ENCODE measurements at regions not wholly inside any gene's neighbourhood (a gene's known extent, or its start where the extent isn't known, plus 50 kb on each side); places are given as distances from the start of the nearest gene placed in this dataset.
"Not testable (repeated sequence)": the region's sequence is repeated elsewhere in the genome, so short reads cannot be mapped to it uniquely, and the experiment has no call there.

GRCh38 chr13:44685641-44686040 is 109.5 kb upstream of the TSC22D1 start:
- peaks cover 0 to 7% of the 10 kb centered on the region in 2 donors for H3K36me3 Mint-ChIP-seq
- peaks cover 0 to 3% (median 0%) of the 10 kb centered on the region in 3 donors for H3K27me3 Mint-ChIP-seq
- ATAC-seq (ENCODE audit: low read depth in 2 of 2) (no peak), DNase-seq (no peak)
- H3K4me1 Mint-ChIP-seq, result peaks cover 0 to 4% (median 0%) of the 10 kb centered on the region in 3 donors
- H3K4me3 Mint-ChIP-seq, result no peak overlapping the region
- peaks cover 6 to 17% (median 10%) of the 10 kb centered on the region in 7 donors for H3K9me3 Mint-ChIP-seq
- no peak overlapping the region for H3K27ac Mint-ChIP-seq

GRCh38 chr13:44682416-44682815 is 106.3 kb upstream of the TSC22D1 start:
- not testable (repeated sequence) for DNase-seq; ATAC-seq (ENCODE audit: low read depth in 2 of 2); H3K27ac Mint-ChIP-seq; H3K4me3 Mint-ChIP-seq; H3K4me1 Mint-ChIP-seq; H3K27me3 Mint-ChIP-seq
- Mint-ChIP-seq H3K9me3 (peaks cover 6 to 20% (median 12%) of the 10 kb centered on the region in 7 donors), H3K36me3 (peaks cover 0 to 13% of the 10 kb centered on the region in 2 donors)

GRCh38 chr13:44680746-44681355 is 104.7 kb upstream of the TSC22D1 start:
- Mint-ChIP-seq H3K27ac (no peak overlapping the region), H3K27me3 (no peaks in the 10 kb centered on the region), H3K4me1 (peaks cover 0 to 5% (median 0%) of the 10 kb centered on the region in 3 donors), H3K4me3 (no peak overlapping the region), H3K9me3 (peaks cover 0 to 20% (median 6%) of the 10 kb centered on the region in 7 donors), H3K36me3 (peaks cover 0 to 7% of the 10 kb centered on the region in 2 donors)
- ATAC-seq (ENCODE audit: low read depth in 2 of 2), result no peak
- DNase-seq, result no peak

- ATAC-seq (ENCODE audit: low read depth in 2 of 2), result no peak
- Mint-ChIP-seq H3K9me3 (peaks cover 0 to 20% (median 6%) of the 10 kb centered on the region in 7 donors), H3K4me1 (peaks cover 0 to 5% (median 0%) of the 10 kb centered on the region in 3 donors), H3K4me3 (no peak overlapping the region), H3K27ac (no peak overlapping the region), H3K27me3 (no peaks in the 10 kb centered on the region), H3K36me3 (peaks cover 0 to 7% of the 10 kb centered on the region in 2 donors)
- DNase-seq, result no peak
Measured at GRCh38 chr13:44679597-44679996, 103.5 kb upstream of the TSC22D1 start.

- no peak for ATAC-seq (ENCODE audit: low read depth in 2 of 2)
- H3K4me3 Mint-ChIP-seq, result no peak overlapping the region
- H3K36me3 Mint-ChIP-seq, result peaks cover 0 to 7% of the 10 kb centered on the region in 2 donors
Measured at GRCh38 chr13:44678197-44678596, 102.1 kb upstream of the TSC22D1 start.

GRCh38 chr13:44676534-44676933 is 100.4 kb upstream of the TSC22D1 start:
- peaks cover 0 to 7% of the 10 kb centered on the region in 2 donors for H3K36me3 Mint-ChIP-seq

More at GRCh38 chr13:44678197-44678596, 102.1 kb upstream of the TSC22D1 start:
- peaks cover 0 to 15% (median 3%) of the 10 kb centered on the region in 7 donors for H3K9me3 Mint-ChIP-seq
- H3K27ac Mint-ChIP-seq, result no peak overlapping the region
- DNase-seq, result no peak
- peaks cover 0 to 5% (median 0%) of the 10 kb centered on the region in 3 donors for H3K4me1 Mint-ChIP-seq
- no peaks in the 10 kb centered on the region for H3K27me3 Mint-ChIP-seq

GRCh38 chr13:44669534-44669933 is 93.4 kb upstream of the TSC22D1 start:
- Mint-ChIP-seq H3K27ac (no peak overlapping the region), H3K36me3 (no peaks in the 10 kb centered on the region), H3K27me3 (peaks cover 0 to 4% (median 0%) of the 10 kb centered on the region in 3 donors), H3K9me3 (no peaks in the 10 kb centered on the region), H3K4me3 (no peak overlapping the region), H3K4me1 (no peaks in the 10 kb centered on the region)
- no peak for DNase-seq
- no peak for ATAC-seq (ENCODE audit: low read depth in 2 of 2)

More at GRCh38 chr13:44676534-44676933, 100.4 kb upstream of the TSC22D1 start:
- Mint-ChIP-seq H3K4me3 (no peak overlapping the region), H3K4me1 (peaks cover 0 to 5% (median 0%) of the 10 kb centered on the region in 3 donors), H3K27ac (no peak overlapping the region), H3K9me3 (peaks cover 0 to 15% (median 3%) of the 10 kb centered on the region in 7 donors), H3K27me3 (no peaks in the 10 kb centered on the region)
- no peak for DNase-seq
- ATAC-seq (ENCODE audit: low read depth in 2 of 2), result no peak

GRCh38 chr13:44668688-44669087 is 92.6 kb upstream of the TSC22D1 start:
- no peaks in the 10 kb centered on the region for H3K36me3 Mint-ChIP-seq
- H3K27me3 Mint-ChIP-seq, result peaks cover 0 to 4% (median 0%) of the 10 kb centered on the region in 3 donors
- ATAC-seq (ENCODE audit: low read depth in 2 of 2), result no peak
- H3K27ac Mint-ChIP-seq, result no peak overlapping the region
- DNase-seq, result no peak
- H3K9me3 Mint-ChIP-seq, result no peaks in the 10 kb centered on the region
- H3K4me3 Mint-ChIP-seq, result no peak overlapping the region
- H3K4me1 Mint-ChIP-seq, result no peaks in the 10 kb centered on the region

- no peak overlapping the region for H3K4me3 Mint-ChIP-seq
- DNase-seq, result no peak
- H3K9me3 Mint-ChIP-seq, result no peaks in the 10 kb centered on the region
- no peaks in the 10 kb centered on the region for H3K4me1 Mint-ChIP-seq
- H3K36me3 Mint-ChIP-seq, result no peaks in the 10 kb centered on the region
- no peak overlapping the region for H3K27ac Mint-ChIP-seq
- H3K27me3 Mint-ChIP-seq, result peaks cover 0 to 4% (median 0%) of the 10 kb centered on the region in 3 donors
- no peak for ATAC-seq (ENCODE audit: low read depth in 2 of 2)
Measured at GRCh38 chr13:44667943-44668342, 91.8 kb upstream of the TSC22D1 start.

GRCh38 chr13:44666538-44666937 is 90.4 kb upstream of the TSC22D1 start:
- not testable (repeated sequence) for H3K27ac Mint-ChIP-seq; ATAC-seq (ENCODE audit: low read depth in 2 of 2); H3K4me3 Mint-ChIP-seq; H3K4me1 Mint-ChIP-seq; H3K9me3 Mint-ChIP-seq; H3K36me3 Mint-ChIP-seq; DNase-seq
- H3K27me3 Mint-ChIP-seq, result peaks cover under 1 to 12% (median 2%) of the 10 kb centered on the region in 3 donors

GRCh38 chr13:44664308-44664707 is 88.2 kb upstream of the TSC22D1 start:
- no peak overlapping the region for H3K4me3 Mint-ChIP-seq
- peaks cover 0 to 2% (median 0%) of the 10 kb centered on the region in 7 donors for H3K9me3 Mint-ChIP-seq
- H3K4me1 Mint-ChIP-seq, result no peaks in the 10 kb centered on the region
- no peak for DNase-seq
- no peak overlapping the region for H3K27ac Mint-ChIP-seq
- H3K27me3 Mint-ChIP-seq, result peaks cover 9 to 16% (median 11%) of the 10 kb centered on the region in 3 donors
- no peak for ATAC-seq (ENCODE audit: low read depth in 2 of 2)
- H3K36me3 Mint-ChIP-seq, result no peaks in the 10 kb centered on the region

GRCh38 chr13:44662515-44662914 is 86.4 kb upstream of the TSC22D1 start:
- ATAC-seq (ENCODE audit: low read depth in 2 of 2), result no peak
- no peak overlapping the region for H3K4me3 Mint-ChIP-seq
- H3K27me3 Mint-ChIP-seq, result peaks cover 9 to 16% (median 11%) of the 10 kb centered on the region in 3 donors
- no peaks in the 10 kb centered on the region for H3K4me1 Mint-ChIP-seq
- no peaks in the 10 kb centered on the region for H3K36me3 Mint-ChIP-seq
- peaks cover 0 to 2% (median 0%) of the 10 kb centered on the region in 7 donors for H3K9me3 Mint-ChIP-seq
- no peak overlapping the region for H3K27ac Mint-ChIP-seq
- DNase-seq, result no peak

GRCh38 chr13:44661936-44662335 is 85.8 kb upstream of the TSC22D1 start:
- H3K4me1 Mint-ChIP-seq, result no peaks in the 10 kb centered on the region
- no peak overlapping the region for H3K27ac Mint-ChIP-seq
- peaks cover 0 to 2% (median 0%) of the 10 kb centered on the region in 7 donors for H3K9me3 Mint-ChIP-seq
- peaks cover 9 to 16% (median 11%) of the 10 kb centered on the region in 3 donors for H3K27me3 Mint-ChIP-seq
- H3K4me3 Mint-ChIP-seq, result no peak overlapping the region
- no peak for DNase-seq
- ATAC-seq (ENCODE audit: low read depth in 2 of 2), result no peak
- no peaks in the 10 kb centered on the region for H3K36me3 Mint-ChIP-seq

- no peak for DNase-seq
- no peak overlapping the region for H3K27ac Mint-ChIP-seq
- ATAC-seq (ENCODE audit: low read depth in 2 of 2), result no peak
- no peaks in the 10 kb centered on the region for H3K4me1 Mint-ChIP-seq
- peaks cover 9 to 12% (median 11%) of the 10 kb centered on the region in 3 donors for H3K27me3 Mint-ChIP-seq
- peaks cover 0 to 2% (median 0%) of the 10 kb centered on the region in 7 donors for H3K9me3 Mint-ChIP-seq
- no peaks in the 10 kb centered on the region for H3K36me3 Mint-ChIP-seq
- H3K4me3 Mint-ChIP-seq, result no peak overlapping the region
Measured at GRCh38 chr13:44660050-44660449, 83.9 kb upstream of the TSC22D1 start.

Measured in naive B cell (primary cell).